ENCODE measurements at regions not wholly inside any gene's neighbourhood (a gene's known extent, or its start where the extent isn't known, plus 50 kb on each side); places are given as distances from the start of the nearest gene placed in this dataset.

GRCh38 chr4:163871078-163871477 is 376.6 kb downstream of the TMA16 start (continued):
- TF ChIP-seq, protein P1, sequence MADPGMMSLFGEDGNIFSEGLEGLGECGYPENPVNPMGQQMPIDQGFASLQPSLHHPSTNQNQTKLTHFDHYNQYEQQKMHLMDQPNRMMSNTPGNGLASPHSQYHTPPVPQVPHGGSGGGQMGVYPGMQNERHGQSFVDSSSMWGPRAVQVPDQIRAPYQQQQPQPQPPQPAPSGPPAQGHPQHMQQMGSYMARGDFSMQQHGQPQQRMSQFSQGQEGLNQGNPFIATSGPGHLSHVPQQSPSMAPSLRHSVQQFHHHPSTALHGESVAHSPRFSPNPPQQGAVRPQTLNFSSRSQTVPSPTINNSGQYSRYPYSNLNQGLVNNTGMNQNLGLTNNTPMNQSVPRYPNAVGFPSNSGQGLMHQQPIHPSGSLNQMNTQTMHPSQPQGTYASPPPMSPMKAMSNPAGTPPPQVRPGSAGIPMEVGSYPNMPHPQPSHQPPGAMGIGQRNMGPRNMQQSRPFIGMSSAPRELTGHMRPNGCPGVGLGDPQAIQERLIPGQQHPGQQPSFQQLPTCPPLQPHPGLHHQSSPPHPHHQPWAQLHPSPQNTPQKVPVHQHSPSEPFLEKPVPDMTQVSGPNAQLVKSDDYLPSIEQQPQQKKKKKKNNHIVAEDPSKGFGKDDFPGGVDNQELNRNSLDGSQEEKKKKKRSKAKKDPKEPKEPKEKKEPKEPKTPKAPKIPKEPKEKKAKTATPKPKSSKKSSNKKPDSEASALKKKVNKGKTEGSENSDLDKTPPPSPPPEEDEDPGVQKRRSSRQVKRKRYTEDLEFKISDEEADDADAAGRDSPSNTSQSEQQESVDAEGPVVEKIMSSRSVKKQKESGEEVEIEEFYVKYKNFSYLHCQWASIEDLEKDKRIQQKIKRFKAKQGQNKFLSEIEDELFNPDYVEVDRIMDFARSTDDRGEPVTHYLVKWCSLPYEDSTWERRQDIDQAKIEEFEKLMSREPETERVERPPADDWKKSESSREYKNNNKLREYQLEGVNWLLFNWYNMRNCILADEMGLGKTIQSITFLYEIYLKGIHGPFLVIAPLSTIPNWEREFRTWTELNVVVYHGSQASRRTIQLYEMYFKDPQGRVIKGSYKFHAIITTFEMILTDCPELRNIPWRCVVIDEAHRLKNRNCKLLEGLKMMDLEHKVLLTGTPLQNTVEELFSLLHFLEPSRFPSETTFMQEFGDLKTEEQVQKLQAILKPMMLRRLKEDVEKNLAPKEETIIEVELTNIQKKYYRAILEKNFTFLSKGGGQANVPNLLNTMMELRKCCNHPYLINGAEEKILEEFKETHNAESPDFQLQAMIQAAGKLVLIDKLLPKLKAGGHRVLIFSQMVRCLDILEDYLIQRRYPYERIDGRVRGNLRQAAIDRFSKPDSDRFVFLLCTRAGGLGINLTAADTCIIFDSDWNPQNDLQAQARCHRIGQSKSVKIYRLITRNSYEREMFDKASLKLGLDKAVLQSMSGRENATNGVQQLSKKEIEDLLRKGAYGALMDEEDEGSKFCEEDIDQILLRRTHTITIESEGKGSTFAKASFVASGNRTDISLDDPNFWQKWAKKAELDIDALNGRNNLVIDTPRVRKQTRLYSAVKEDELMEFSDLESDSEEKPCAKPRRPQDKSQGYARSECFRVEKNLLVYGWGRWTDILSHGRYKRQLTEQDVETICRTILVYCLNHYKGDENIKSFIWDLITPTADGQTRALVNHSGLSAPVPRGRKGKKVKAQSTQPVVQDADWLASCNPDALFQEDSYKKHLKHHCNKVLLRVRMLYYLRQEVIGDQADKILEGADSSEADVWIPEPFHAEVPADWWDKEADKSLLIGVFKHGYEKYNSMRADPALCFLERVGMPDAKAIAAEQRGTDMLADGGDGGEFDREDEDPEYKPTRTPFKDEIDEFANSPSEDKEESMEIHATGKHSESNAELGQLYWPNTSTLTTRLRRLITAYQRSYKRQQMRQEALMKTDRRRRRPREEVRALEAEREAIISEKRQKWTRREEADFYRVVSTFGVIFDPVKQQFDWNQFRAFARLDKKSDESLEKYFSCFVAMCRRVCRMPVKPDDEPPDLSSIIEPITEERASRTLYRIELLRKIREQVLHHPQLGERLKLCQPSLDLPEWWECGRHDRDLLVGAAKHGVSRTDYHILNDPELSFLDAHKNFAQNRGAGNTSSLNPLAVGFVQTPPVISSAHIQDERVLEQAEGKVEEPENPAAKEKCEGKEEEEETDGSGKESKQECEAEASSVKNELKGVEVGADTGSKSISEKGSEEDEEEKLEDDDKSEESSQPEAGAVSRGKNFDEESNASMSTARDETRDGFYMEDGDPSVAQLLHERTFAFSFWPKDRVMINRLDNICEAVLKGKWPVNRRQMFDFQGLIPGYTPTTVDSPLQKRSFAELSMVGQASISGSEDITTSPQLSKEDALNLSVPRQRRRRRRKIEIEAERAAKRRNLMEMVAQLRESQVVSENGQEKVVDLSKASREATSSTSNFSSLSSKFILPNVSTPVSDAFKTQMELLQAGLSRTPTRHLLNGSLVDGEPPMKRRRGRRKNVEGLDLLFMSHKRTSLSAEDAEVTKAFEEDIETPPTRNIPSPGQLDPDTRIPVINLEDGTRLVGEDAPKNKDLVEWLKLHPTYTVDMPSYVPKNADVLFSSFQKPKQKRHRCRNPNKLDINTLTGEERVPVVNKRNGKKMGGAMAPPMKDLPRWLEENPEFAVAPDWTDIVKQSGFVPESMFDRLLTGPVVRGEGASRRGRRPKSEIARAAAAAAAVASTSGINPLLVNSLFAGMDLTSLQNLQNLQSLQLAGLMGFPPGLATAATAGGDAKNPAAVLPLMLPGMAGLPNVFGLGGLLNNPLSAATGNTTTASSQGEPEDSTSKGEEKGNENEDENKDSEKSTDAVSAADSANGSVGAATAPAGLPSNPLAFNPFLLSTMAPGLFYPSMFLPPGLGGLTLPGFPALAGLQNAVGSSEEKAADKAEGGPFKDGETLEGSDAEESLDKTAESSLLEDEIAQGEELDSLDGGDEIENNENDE (IDR thresholded peaks at IDR 0.05; ENCODE audit: insufficient replicate concordance, low read length), result no peak
- no peak for TF ChIP-seq RXRA (IDR thresholded peaks at IDR 0.05; ENCODE audit: insufficient read depth, low read depth, low read length)
- no peak for TF ChIP-seq CTBP2 (IDR thresholded peaks at IDR 0.05; ENCODE audit: borderline replicate concordance, insufficient read depth, insufficient read length, low read length)
- TF ChIP-seq GABPA (IDR thresholded peaks at IDR 0.05; ENCODE audit: borderline replicate concordance, insufficient read depth, low read length), result no peak
- TF ChIP-seq, protein P2, sequence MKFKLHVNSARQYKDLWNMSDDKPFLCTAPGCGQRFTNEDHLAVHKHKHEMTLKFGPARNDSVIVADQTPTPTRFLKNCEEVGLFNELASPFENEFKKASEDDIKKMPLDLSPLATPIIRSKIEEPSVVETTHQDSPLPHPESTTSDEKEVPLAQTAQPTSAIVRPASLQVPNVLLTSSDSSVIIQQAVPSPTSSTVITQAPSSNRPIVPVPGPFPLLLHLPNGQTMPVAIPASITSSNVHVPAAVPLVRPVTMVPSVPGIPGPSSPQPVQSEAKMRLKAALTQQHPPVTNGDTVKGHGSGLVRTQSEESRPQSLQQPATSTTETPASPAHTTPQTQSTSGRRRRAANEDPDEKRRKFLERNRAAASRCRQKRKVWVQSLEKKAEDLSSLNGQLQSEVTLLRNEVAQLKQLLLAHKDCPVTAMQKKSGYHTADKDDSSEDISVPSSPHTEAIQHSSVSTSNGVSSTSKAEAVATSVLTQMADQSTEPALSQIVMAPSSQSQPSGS (IDR thresholded peaks at IDR 0.05; ENCODE audit: low read length), result no peak
- no peak for TF ChIP-seq SIX5 (IDR thresholded peaks at IDR 0.05; ENCODE audit: low read depth, low read length)
- TF ChIP-seq CHD1 (IDR thresholded peaks at IDR 0.05; ENCODE audit: low read depth, low read length), result no peak
- TF ChIP-seq CBX5 (IDR thresholded peaks at IDR 0.05; ENCODE audit: low read depth, low read length), result no peak
- TF ChIP-seq TCF12 (IDR thresholded peaks at IDR 0.05; ENCODE audit: low read depth, low read length), result no peak
- TF ChIP-seq SP2 (IDR thresholded peaks at IDR 0.05; ENCODE audit: low read length), result no peak
- no peak for TF ChIP-seq GTF2F1 (IDR thresholded peaks at IDR 0.05; ENCODE audit: borderline replicate concordance, low read depth, low read length)

Measured in H1 (cell line).